DOHH2 (cell line): ENCODE measurements at regions not wholly inside any gene's neighbourhood (a gene's known extent, or its start where the extent isn't known, plus 50 kb on each side); places are given as distances from the start of the nearest gene placed in this dataset.

Experiments
- EZH2phosphoT487 ChIP-seq: fragments of 200-600 bp; sonication (generic); IDR thresholded peaks from 2 replicates; pipeline ENCODE4 v1.6.1; 2017; ENCODE audit warnings: borderline replicate concordance, mild to moderate bottlenecking, antibody characterized with exemption, low read length, moderate library complexity, mixed read lengths
- TF ChIP-seq, protein P1 (sequence below): fragments of 200-600 bp; sonication (generic); IDR thresholded peaks from one replicate; pipeline ENCODE4 v1.5.1; 2014; ENCODE audit warnings: antibody characterized with exemption, mild to moderate bottlenecking, low read depth, low read length; ENCODE audit not compliant: poor library complexity, severe bottlenecking

DNA sequence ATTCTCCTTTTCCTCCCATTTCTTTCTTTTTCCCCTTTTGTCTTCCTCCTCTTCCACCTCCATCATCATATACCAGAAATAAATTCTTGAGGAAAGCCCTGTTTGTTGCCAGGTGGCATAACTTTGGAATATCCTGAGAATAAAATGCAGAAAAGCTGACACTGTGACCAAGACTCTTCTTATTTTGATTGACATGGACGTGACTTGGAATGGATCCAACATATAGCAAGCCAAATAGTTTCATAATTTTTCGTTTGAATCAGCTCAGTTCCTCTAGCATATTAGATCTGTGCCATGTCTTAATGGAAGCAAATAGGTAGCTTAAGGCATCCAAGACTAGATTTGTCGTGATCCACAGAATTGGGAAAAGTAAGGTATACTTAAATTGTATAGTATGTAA lies 354.7 kb upstream of the FIGN start:
- TF ChIP-seq, protein P1, sequence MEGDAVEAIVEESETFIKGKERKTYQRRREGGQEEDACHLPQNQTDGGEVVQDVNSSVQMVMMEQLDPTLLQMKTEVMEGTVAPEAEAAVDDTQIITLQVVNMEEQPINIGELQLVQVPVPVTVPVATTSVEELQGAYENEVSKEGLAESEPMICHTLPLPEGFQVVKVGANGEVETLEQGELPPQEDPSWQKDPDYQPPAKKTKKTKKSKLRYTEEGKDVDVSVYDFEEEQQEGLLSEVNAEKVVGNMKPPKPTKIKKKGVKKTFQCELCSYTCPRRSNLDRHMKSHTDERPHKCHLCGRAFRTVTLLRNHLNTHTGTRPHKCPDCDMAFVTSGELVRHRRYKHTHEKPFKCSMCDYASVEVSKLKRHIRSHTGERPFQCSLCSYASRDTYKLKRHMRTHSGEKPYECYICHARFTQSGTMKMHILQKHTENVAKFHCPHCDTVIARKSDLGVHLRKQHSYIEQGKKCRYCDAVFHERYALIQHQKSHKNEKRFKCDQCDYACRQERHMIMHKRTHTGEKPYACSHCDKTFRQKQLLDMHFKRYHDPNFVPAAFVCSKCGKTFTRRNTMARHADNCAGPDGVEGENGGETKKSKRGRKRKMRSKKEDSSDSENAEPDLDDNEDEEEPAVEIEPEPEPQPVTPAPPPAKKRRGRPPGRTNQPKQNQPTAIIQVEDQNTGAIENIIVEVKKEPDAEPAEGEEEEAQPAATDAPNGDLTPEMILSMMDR: no peak
- no peak for TF ChIP-seq EZH2phosphoT487
